ENCODE measurements at regions not wholly inside any gene's neighbourhood (a gene's known extent, or its start where the extent isn't known, plus 50 kb on each side); places are given as distances from the start of the nearest gene placed in this dataset.

- no peaks in the 10 kb centered on the region for H3K9me2 ChIP-seq (replicated peaks; ENCODE audit: insufficient read depth, low read length)
- H3K27ac ChIP-seq (ENCODE audit: low read length), result no peak overlapping the region
- H3F3A ChIP-seq (ENCODE audit: insufficient read depth, low read length), result no peaks in the 10 kb centered on the region; the same call in 1 of the 2 replicates
- H3K4me2 ChIP-seq (ENCODE audit: low read depth, low read length), result no peak overlapping the region
- no peaks in the 10 kb centered on the region for H3K79me2 ChIP-seq (ENCODE audit: low read length)
- H3K4me3 ChIP-seq (ENCODE audit: low read length), result no peak overlapping the region
- H3K27me3 ChIP-seq (replicated peaks; ENCODE audit: insufficient read depth, low read length), result no peaks in the 10 kb centered on the region
- peaks cover 10% of the 10 kb centered on the region for H3K4me1 ChIP-seq (ENCODE audit: low read length)
- TF ChIP-seq CTCF (IDR thresholded peaks at IDR 0.05; ENCODE audit: low read length), result no peak
- TF ChIP-seq EZH2phosphoT487 (IDR thresholded peaks at IDR 0.05; ENCODE audit: low read length), result no peak
- TF ChIP-seq EZH2 (optimal IDR thresholded peaks at IDR 0.05; ENCODE audit: low read depth, low read length), result no peak
- no peaks in the 10 kb centered on the region for H3K9me3 ChIP-seq (replicated peaks; ENCODE audit: insufficient read depth, low read length)
- H3K36me3 ChIP-seq (replicated peaks; ENCODE audit: insufficient read depth, low read length), result no peaks in the 10 kb centered on the region
- no peaks in the 10 kb centered on the region for H4K20me1 ChIP-seq (ENCODE audit: insufficient read depth, low read length)
- no peak for DNase-seq
- no peak overlapping the region for H3K9ac ChIP-seq (ENCODE audit: low read length)
- H2AFZ ChIP-seq (ENCODE audit: low read length), result no peak overlapping the region
Observed at GRCh38 chr12:94717108-94717507, 66.8 kb upstream of the TMCC3 start.

GRCh38 chr12:94716339-94716738, 66.0 kb upstream of the TMCC3 start:
- Histone ChIP-seq H3K9me3 (replicated peaks; ENCODE audit: insufficient read depth, low read length) (no peaks in the 10 kb centered on the region), H3F3A (ENCODE audit: insufficient read depth, low read length) (no peaks in the 10 kb centered on the region; the same call in 1 of the 2 replicates), H3K9me2 (replicated peaks; ENCODE audit: insufficient read depth, low read length) (no peaks in the 10 kb centered on the region), H3K4me1 (ENCODE audit: low read length) (peaks cover 7% of the 10 kb centered on the region), H3K79me2 (ENCODE audit: low read length) (no peaks in the 10 kb centered on the region), H3K4me2 (ENCODE audit: low read depth, low read length) (no peak overlapping the region), H4K20me1 (ENCODE audit: insufficient read depth, low read length) (no peaks in the 10 kb centered on the region), H3K4me3 (ENCODE audit: low read length) (no peak overlapping the region), H2AFZ (ENCODE audit: low read length) (no peak overlapping the region), H3K36me3 (replicated peaks; ENCODE audit: insufficient read depth, low read length) (no peaks in the 10 kb centered on the region), H3K27ac (ENCODE audit: low read length) (no peak overlapping the region), H3K27me3 (replicated peaks; ENCODE audit: insufficient read depth, low read length) (no peaks in the 10 kb centered on the region), H3K9ac (ENCODE audit: low read length) (no peak overlapping the region)
- TF ChIP-seq EZH2 (optimal IDR thresholded peaks at IDR 0.05; ENCODE audit: low read depth, low read length), result no peak
- no peak for DNase-seq

DNA sequence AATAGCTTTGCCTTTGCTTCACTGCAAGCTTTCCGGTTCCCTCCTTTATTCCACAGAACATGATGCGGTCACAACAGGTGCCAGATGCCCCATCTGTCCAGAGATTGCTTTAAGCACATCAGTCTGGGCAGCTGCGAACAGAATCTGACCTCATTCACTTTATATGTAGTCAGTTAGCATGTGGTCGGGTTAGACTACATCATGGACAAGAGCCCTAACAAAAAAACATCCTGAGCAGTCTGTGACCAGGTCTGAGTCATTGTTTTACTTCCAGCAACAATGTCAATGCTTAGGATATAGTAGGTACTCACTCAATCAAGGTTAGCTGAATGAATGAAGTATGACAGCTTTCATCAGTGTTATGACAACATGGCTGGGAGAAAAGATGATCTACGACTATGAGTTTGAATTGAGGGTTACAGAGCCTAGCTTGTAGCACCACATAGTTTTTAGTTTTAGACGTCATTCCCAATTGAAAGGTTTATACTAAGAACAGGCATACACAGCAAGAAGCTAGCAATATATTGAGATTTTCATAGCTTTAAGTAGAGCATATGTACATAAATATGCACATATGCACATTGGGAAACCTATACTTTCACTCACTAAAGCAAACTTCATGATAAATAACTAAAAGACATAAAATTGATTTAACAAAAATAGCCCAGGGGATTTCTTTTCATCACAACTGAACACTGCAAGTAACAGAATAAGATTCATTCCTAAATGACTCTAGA, 64.2 kb upstream of the TMCC3 start:
- Histone ChIP-seq H2AFZ (ENCODE audit: low read length) (no peak overlapping the region), H3K9me3 (replicated peaks; ENCODE audit: insufficient read depth, low read length) (no peaks in the 10 kb centered on the region), H3K79me2 (ENCODE audit: low read length) (peaks cover 5% of the 10 kb centered on the region; the same call in 1 of the 2 replicates), H3F3A (ENCODE audit: insufficient read depth, low read length) (no peaks in the 10 kb centered on the region; the same call in 1 of the 2 replicates), H4K20me1 (ENCODE audit: insufficient read depth, low read length) (no peaks in the 10 kb centered on the region), H3K9ac (ENCODE audit: low read length) (no peak overlapping the region), H3K27ac (ENCODE audit: low read length) (peak overlapping the region; percentile 43; the same call in 1 of the 2 replicates), H3K4me2 (ENCODE audit: low read depth, low read length) (no peak overlapping the region), H3K4me3 (ENCODE audit: low read length) (no peak overlapping the region), H3K36me3 (replicated peaks; ENCODE audit: insufficient read depth, low read length) (no peaks in the 10 kb centered on the region), H3K27me3 (replicated peaks; ENCODE audit: insufficient read depth, low read length) (no peaks in the 10 kb centered on the region), H3K9me2 (replicated peaks; ENCODE audit: insufficient read depth, low read length) (no peaks in the 10 kb centered on the region), H3K4me1 (ENCODE audit: low read length) (peaks cover 5% of the 10 kb centered on the region; the same call in 1 of the 2 replicates)
- no peak for TF ChIP-seq CTCF (IDR thresholded peaks at IDR 0.05; ENCODE audit: low read length)
- no peak for TF ChIP-seq EZH2 (optimal IDR thresholded peaks at IDR 0.05; ENCODE audit: low read depth, low read length)
- TF ChIP-seq EZH2phosphoT487 (IDR thresholded peaks at IDR 0.05; ENCODE audit: low read length), result no peak
- peak; percentile 47 for DNase-seq
